HepG2 (cell line): ENCODE measurements at regions not wholly inside any gene's neighbourhood (a gene's known extent, or its start where the extent isn't known, plus 50 kb on each side); places are given as distances from the start of the nearest gene placed in this dataset.

Experiments
- AGO2 ChIP-seq: fragments of 200-400 bp; formaldehyde crosslinking; optimal IDR thresholded peaks from 2 replicates; pipeline ENCODE3; 2017; ENCODE audit warnings: mild to moderate bottlenecking, low read depth, low read length, moderate library complexity
- AKAP8 ChIP-seq: sonication (generic); formaldehyde crosslinking; IDR thresholded peaks from 2 replicates; pipeline ENCODE4 v1.5.1; 2020; ENCODE audit warnings: mild to moderate bottlenecking, missing genetic modification reagents
- CBX2 ChIP-seq, 2 experiments: fragments of 200-600 bp in 1 of 2; sonication (generic); formaldehyde crosslinking in 1 of 2; IDR thresholded peaks; 2 replicates each; pipeline versions ENCODE4 v1.7.0 to v1.8.1; 2018 to 2022; ENCODE audit warnings: low read depth in 2 of 2, low read length in 1 of 2, mild to moderate bottlenecking in 1 of 2, missing genetic modification reagents in 1 of 2
- FIP1L1 ChIP-seq: fragments of 200-400 bp; formaldehyde crosslinking; IDR thresholded peaks from 2 replicates; pipeline ENCODE4 v1.6.1; 2018; ENCODE audit warnings: low read depth, mild to moderate bottlenecking, low read length, moderate library complexity, borderline replicate concordance; ENCODE audit not compliant: insufficient read depth
- HIC2 ChIP-seq: sonication (generic); formaldehyde crosslinking; IDR thresholded peaks from 2 replicates; pipeline ENCODE4 v1.9.0; 2022; ENCODE audit warnings: low read depth, missing genetic modification reagents
- PHF8 ChIP-seq: sonication (generic); formaldehyde crosslinking; IDR thresholded peaks from 2 replicates; pipeline ENCODE4 v1.5.0; 2020; ENCODE audit warnings: missing genetic modification reagents
- PPARG ChIP-seq: conservative IDR thresholded peaks from 2 replicates; pipeline ENCODE4 v1.6.1; 2016; ENCODE audit warnings: missing biosample characterization, missing genetic modification reagents
- SMARCC2 ChIP-seq: fragments of 450-650 bp; IDR thresholded peaks from 2 replicates; pipeline ENCODE4 v1.6.1; 2017; ENCODE audit warnings: antibody characterized with exemption, mild to moderate bottlenecking
- SP2 ChIP-seq: sonication (generic); formaldehyde crosslinking; IDR thresholded peaks from 2 replicates; pipeline ENCODE4 v1.5.1; 2020; ENCODE audit warnings: mild to moderate bottlenecking, missing genetic modification reagents
- TOE1 ChIP-seq: sonication (generic); formaldehyde crosslinking; IDR thresholded peaks from 2 replicates; pipeline ENCODE4 v1.4.0; 2020; ENCODE audit warnings: mild to moderate bottlenecking, missing genetic modification reagents
- TP53 ChIP-seq: sonication (generic); formaldehyde crosslinking; conservative IDR thresholded peaks from 2 replicates; pipeline ENCODE4 v1.4.0; 2020; ENCODE audit warnings: missing genetic modification reagents
- TSC22D2 ChIP-seq: sonication (generic); formaldehyde crosslinking; IDR thresholded peaks from 2 replicates; pipeline ENCODE4 v1.5.1; 2020; ENCODE audit warnings: missing genetic modification reagents, mild to moderate bottlenecking, borderline replicate concordance
- ZFX ChIP-seq: sonication (generic); formaldehyde crosslinking; IDR thresholded peaks from 2 replicates; pipeline ENCODE4 v1.4.0; 2020; ENCODE audit warnings: mild to moderate bottlenecking, low read depth, missing genetic modification reagents, moderate library complexity
- ZNF225 ChIP-seq: sonication (generic); formaldehyde crosslinking; IDR thresholded peaks from 2 replicates; pipeline ENCODE4 v1.4.0; 2020; ENCODE audit warnings: mild to moderate bottlenecking, missing genetic modification reagents
- ZNF44 ChIP-seq: sonication (generic); formaldehyde crosslinking; IDR thresholded peaks from 2 replicates; pipeline ENCODE4 v1.5.1; 2020; ENCODE audit warnings: mild to moderate bottlenecking, missing genetic modification reagents
- ZNF484 ChIP-seq: sonication (generic); formaldehyde crosslinking; IDR thresholded peaks from 2 replicates; pipeline ENCODE4 v1.5.1; 2020; ENCODE audit warnings: mild to moderate bottlenecking, low read depth, missing genetic modification reagents, borderline replicate concordance
- ZNF816 ChIP-seq: sonication (generic); formaldehyde crosslinking; IDR thresholded peaks from 2 replicates; pipeline ENCODE4 v1.8.0; 2022; ENCODE audit warnings: missing genetic modification reagents, mild to moderate bottlenecking, borderline replicate concordance
- TF ChIP-seq, protein P1 (sequence below): sonication (generic); formaldehyde crosslinking; IDR thresholded peaks from 2 replicates; pipeline ENCODE4 v1.8.0; 2022; ENCODE audit warnings: mild to moderate bottlenecking, missing genetic modification reagents, moderate library complexity
- TF ChIP-seq, protein P2 (sequence below): sonication (generic); formaldehyde crosslinking; IDR thresholded peaks from 2 replicates; pipeline ENCODE4 v1.4.0; 2020; ENCODE audit warnings: missing genetic modification reagents

- TF ChIP-seq AKAP8 (CRISPR knock-in tag) (no peak), PPARG (CRISPR knock-in tag) (peak; percentile 77), SMARCC2 (no peak), TOE1 (peak; percentile 93; the same call in 1 of the 2 replicates), ZFX (CRISPR knock-in tag) (peak; percentile 51; the same call in 1 of the 2 replicates), AGO2 (no peak), ZNF225 (CRISPR knock-in tag) (no peak), ZNF44 (CRISPR knock-in tag) (no peak), FIP1L1 (no peak), TP53 (CRISPR knock-in tag) (no peak), ZNF816 (CRISPR knock-in tag) (no peak; the same call in 1 of the 2 replicates), ZNF484 (CRISPR knock-in tag) (no peak), HIC2 (CRISPR knock-in tag) (0 out of 2 replicates have a peak, but pooled peaks have one; percentile 23), CBX2 (IDR thresholded peaks at IDR 0.05; ENCODE audit: low read depth, low read length) (no peak), CBX2 (CRISPR knock-in tag; IDR thresholded peaks at IDR 0.05; ENCODE audit: low read depth) (no peak), SP2 (CRISPR knock-in tag) (no peak), PHF8 (CRISPR knock-in tag) (no peak), TSC22D2 (CRISPR knock-in tag) (peak; percentile 75; the same call in 1 of the 2 replicates)
- TF ChIP-seq, protein P1, sequence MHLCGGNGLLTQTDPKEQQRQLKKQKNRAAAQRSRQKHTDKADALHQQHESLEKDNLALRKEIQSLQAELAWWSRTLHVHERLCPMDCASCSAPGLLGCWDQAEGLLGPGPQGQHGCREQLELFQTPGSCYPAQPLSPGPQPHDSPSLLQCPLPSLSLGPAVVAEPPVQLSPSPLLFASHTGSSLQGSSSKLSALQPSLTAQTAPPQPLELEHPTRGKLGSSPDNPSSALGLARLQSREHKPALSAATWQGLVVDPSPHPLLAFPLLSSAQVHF (CRISPR knock-in tag) = no peak
- TF ChIP-seq, protein P2, sequence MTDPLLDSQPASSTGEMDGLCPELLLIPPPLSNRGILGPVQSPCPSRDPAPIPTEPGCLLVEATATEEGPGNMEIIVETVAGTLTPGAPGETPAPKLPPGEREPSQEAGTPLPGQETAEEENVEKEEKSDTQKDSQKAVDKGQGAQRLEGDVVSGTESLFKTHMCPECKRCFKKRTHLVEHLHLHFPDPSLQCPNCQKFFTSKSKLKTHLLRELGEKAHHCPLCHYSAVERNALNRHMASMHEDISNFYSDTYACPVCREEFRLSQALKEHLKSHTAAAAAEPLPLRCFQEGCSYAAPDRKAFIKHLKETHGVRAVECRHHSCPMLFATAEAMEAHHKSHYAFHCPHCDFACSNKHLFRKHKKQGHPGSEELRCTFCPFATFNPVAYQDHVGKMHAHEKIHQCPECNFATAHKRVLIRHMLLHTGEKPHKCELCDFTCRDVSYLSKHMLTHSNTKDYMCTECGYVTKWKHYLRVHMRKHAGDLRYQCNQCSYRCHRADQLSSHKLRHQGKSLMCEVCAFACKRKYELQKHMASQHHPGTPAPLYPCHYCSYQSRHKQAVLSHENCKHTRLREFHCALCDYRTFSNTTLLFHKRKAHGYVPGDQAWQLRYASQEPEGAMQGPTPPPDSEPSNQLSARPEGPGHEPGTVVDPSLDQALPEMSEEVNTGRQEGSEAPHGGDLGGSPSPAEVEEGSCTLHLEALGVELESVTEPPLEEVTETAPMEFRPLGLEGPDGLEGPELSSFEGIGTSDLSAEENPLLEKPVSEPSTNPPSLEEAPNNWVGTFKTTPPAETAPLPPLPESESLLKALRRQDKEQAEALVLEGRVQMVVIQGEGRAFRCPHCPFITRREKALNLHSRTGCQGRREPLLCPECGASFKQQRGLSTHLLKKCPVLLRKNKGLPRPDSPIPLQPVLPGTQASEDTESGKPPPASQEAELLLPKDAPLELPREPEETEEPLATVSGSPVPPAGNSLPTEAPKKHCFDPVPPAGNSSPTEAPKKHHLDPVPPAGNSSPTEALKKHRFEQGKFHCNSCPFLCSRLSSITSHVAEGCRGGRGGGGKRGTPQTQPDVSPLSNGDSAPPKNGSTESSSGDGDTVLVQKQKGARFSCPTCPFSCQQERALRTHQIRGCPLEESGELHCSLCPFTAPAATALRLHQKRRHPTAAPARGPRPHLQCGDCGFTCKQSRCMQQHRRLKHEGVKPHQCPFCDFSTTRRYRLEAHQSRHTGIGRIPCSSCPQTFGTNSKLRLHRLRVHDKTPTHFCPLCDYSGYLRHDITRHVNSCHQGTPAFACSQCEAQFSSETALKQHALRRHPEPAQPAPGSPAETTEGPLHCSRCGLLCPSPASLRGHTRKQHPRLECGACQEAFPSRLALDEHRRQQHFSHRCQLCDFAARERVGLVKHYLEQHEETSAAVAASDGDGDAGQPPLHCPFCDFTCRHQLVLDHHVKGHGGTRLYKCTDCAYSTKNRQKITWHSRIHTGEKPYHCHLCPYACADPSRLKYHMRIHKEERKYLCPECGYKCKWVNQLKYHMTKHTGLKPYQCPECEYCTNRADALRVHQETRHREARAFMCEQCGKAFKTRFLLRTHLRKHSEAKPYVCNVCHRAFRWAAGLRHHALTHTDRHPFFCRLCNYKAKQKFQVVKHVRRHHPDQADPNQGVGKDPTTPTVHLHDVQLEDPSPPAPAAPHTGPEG = no peak
These were observed 106.1 kb upstream of the CITED2 start (continued) for GRCh38 chr6:139480356-139481165.
